ENCODE measurements at regions not wholly inside any gene's neighbourhood (a gene's known extent, or its start where the extent isn't known, plus 50 kb on each side); places are given as distances from the start of the nearest gene placed in this dataset.

DNA sequence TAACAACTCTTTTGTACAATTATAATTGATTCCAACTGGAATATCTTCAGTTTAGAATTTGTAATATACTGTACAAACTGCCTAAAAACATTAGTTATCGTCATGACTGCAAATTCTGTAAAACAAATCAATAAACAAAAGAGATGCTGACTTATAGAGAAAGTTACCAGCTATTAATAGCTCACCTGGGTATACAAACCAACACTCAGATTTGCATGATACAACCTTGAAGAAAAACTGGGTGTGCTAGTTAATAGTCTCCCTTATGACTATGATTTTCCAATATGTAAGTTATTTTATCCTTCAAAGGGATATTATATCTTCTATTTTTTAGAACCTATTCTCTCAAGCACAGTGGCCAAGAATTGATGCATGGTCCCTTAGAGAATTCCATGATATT lies 698.5 kb downstream of the FRK start:
- Histone ChIP-seq H3K9me3 (ENCODE audit: insufficient read depth, low read length) (no peaks in the 10 kb centered on the region), H3K36me3 (ENCODE audit: insufficient read depth, insufficient read length, low read length) (no peaks in the 10 kb centered on the region), H3K27me3 (ENCODE audit: insufficient read depth, insufficient read length) (no peaks in the 10 kb centered on the region), H3K9ac (ENCODE audit: insufficient read length, low read depth) (no peak overlapping the region), H3K4me3 (ENCODE audit: insufficient read length, low read depth) (no peak overlapping the region), H3K4me1 (ENCODE audit: insufficient read depth, insufficient read length) (peaks cover 2% of the 10 kb centered on the region)
- DNase-seq (ENCODE audit: low read depth, low spot score) = no peak
- no peak for TF ChIP-seq YY1 (IDR thresholded peaks at IDR 0.05; ENCODE audit: insufficient read depth, insufficient read length)
- no peak for TF ChIP-seq SUZ12 (IDR thresholded peaks at IDR 0.05; ENCODE audit: extremely low read depth, insufficient read depth, insufficient read length)
- TF ChIP-seq ZNF274 (IDR thresholded peaks at IDR 0.05; ENCODE audit: low read depth, low read length) = no peak

DNA sequence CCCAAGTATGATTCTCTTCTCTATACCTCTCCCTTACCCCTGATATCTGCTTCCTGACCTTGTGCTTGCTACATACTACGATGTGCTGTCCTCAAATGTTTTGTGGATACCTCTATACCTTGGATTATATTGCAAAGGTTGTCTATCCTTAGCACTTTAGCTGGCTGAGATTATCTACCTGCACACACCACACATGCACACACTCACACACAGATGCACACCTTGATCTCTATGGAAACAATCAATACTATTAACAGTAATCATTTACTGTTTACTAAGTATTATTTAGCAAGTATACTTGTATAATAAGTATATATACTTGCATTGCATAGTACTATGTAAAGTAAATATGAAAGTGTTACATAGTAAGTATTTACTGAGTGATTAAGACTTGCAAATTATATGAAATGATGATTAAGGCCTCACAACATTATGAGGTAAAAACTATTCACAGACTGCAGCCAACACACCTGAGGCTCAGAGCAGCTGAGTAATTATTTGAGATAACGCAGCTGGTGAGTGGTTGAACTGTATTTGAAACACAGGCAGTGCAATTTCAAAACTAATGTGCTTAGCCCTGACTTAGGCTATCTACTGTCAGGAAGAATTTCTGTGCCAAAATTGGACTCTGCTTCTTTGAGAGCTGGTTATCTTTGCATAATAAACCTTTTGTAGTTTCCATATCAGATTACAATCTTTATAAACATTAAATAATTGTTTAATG lies 699.9 kb downstream of the FRK start:
- Histone ChIP-seq H3K9me3 (ENCODE audit: insufficient read depth, low read length) (no peaks in the 10 kb centered on the region), H3K9ac (ENCODE audit: insufficient read length, low read depth) (no peak overlapping the region), H3K27me3 (ENCODE audit: insufficient read depth, insufficient read length) (no peaks in the 10 kb centered on the region), H3K36me3 (ENCODE audit: insufficient read depth, insufficient read length, low read length) (no peaks in the 10 kb centered on the region), H3K4me1 (ENCODE audit: insufficient read depth, insufficient read length) (no peaks in the 10 kb centered on the region), H3K4me3 (ENCODE audit: insufficient read length, low read depth) (no peak overlapping the region)
- TF ChIP-seq YY1 (IDR thresholded peaks at IDR 0.05; ENCODE audit: insufficient read depth, insufficient read length) (no peak), SUZ12 (IDR thresholded peaks at IDR 0.05; ENCODE audit: extremely low read depth, insufficient read depth, insufficient read length) (no peak), ZNF274 (IDR thresholded peaks at IDR 0.05; ENCODE audit: low read depth, low read length) (no peak)
- DNase-seq (ENCODE audit: low read depth, low spot score) = no peak

DNA sequence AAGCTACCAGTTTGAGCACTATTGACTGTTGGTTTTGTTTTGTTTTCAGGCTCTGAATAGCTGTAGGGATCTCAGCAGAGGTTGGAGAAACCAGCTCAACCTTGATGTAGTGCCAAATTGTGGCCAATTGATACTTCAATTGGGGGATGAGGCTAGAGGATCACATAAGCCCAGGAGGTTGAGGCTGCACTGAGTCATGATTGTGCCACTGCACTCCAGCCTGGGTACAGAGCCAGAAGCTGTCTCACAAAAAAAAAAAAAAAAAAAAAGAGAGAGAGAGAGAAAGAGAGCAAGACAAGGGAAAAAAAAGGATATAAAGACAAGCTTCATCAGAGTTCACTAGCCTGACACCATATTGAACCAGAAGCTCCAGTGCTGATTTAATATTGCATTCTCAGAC lies 702.1 kb downstream of the FRK start:
- no peak for TF ChIP-seq SUZ12 (IDR thresholded peaks at IDR 0.05; ENCODE audit: extremely low read depth, insufficient read depth, insufficient read length)
- TF ChIP-seq YY1 (IDR thresholded peaks at IDR 0.05; ENCODE audit: insufficient read depth, insufficient read length) = no peak
- no peak for TF ChIP-seq ZNF274 (IDR thresholded peaks at IDR 0.05; ENCODE audit: low read depth, low read length)
- Histone ChIP-seq H3K9ac (ENCODE audit: insufficient read length, low read depth) (no peak overlapping the region), H3K9me3 (ENCODE audit: insufficient read depth, low read length) (no peaks in the 10 kb centered on the region), H3K4me1 (ENCODE audit: insufficient read depth, insufficient read length) (no peaks in the 10 kb centered on the region), H3K4me3 (ENCODE audit: insufficient read length, low read depth) (no peak overlapping the region), H3K36me3 (ENCODE audit: insufficient read depth, insufficient read length, low read length) (no peaks in the 10 kb centered on the region), H3K27me3 (ENCODE audit: insufficient read depth, insufficient read length) (no peaks in the 10 kb centered on the region)
- no peak for DNase-seq (ENCODE audit: low read depth, low spot score)

DNA sequence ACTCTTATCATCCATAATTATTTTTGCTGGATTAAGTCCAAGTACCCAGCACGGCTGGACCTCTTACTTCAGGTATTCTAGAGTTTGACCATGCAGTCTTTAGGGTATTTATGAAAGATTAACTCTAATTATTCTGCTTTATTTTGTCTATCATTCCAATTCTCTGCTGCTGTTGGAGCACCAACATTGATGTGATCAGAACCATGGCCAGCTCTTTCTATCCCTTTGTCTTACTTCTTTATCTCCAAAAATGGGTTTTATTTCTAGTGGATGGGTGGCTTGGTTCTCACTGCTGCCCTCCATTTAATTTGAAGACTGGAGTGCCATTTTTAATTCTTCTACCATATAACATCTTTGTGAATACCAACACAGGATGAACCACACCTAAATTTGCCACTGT lies 704.3 kb downstream of the FRK start:
- Histone ChIP-seq H3K4me1 (ENCODE audit: insufficient read depth, insufficient read length) (no peaks in the 10 kb centered on the region), H3K9ac (ENCODE audit: insufficient read length, low read depth) (no peak overlapping the region)
- no peak for TF ChIP-seq YY1 (IDR thresholded peaks at IDR 0.05; ENCODE audit: insufficient read depth, insufficient read length)
- no peak for TF ChIP-seq ZNF274 (IDR thresholded peaks at IDR 0.05; ENCODE audit: low read depth, low read length)
- no peak for TF ChIP-seq SUZ12 (IDR thresholded peaks at IDR 0.05; ENCODE audit: extremely low read depth, insufficient read depth, insufficient read length)

DNA sequence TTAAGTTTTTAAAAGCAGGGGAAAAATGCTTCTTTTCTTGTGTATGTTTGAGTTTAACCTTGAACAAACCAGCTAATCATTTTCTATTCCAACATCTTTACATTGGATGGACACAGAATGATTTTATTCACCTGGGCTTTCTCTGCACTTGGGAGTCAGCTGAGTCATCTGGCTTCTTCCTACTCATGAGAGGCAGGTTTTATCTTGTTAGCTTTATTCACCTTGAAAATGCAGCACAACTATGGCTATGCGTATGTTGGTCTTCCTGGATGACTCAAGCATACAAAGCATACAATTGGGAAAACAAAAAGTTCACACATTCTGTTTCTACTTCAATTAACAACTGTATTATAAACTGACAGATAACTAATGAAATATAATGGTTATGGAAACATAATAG lies 737.7 kb downstream of the FRK start:
- DNase-seq (ENCODE audit: low read depth, low spot score) = no peak
- Histone ChIP-seq H3K27me3 (ENCODE audit: insufficient read depth, insufficient read length) (no peaks in the 10 kb centered on the region), H3K4me1 (ENCODE audit: insufficient read depth, insufficient read length) (no peaks in the 10 kb centered on the region), H3K9ac (ENCODE audit: insufficient read length, low read depth) (no peak overlapping the region), H3K9me3 (ENCODE audit: insufficient read depth, low read length) (no peaks in the 10 kb centered on the region), H3K4me3 (ENCODE audit: insufficient read length, low read depth) (no peak overlapping the region), H3K36me3 (ENCODE audit: insufficient read depth, insufficient read length, low read length) (no peaks in the 10 kb centered on the region)
- no peak for TF ChIP-seq SUZ12 (IDR thresholded peaks at IDR 0.05; ENCODE audit: extremely low read depth, insufficient read depth, insufficient read length)
- no peak for TF ChIP-seq ZNF274 (IDR thresholded peaks at IDR 0.05; ENCODE audit: low read depth, low read length)
- no peak for TF ChIP-seq YY1 (IDR thresholded peaks at IDR 0.05; ENCODE audit: insufficient read depth, insufficient read length)

More for the DNA sequence above, 704.3 kb downstream of the FRK start:
- DNase-seq (ENCODE audit: low read depth, low spot score) = no peak
- H3K9me3 ChIP-seq (ENCODE audit: insufficient read depth, low read length) = no peaks in the 10 kb centered on the region
- no peaks in the 10 kb centered on the region for H3K36me3 ChIP-seq (ENCODE audit: insufficient read depth, insufficient read length, low read length)
- no peak overlapping the region for H3K4me3 ChIP-seq (ENCODE audit: insufficient read length, low read depth)
- no peaks in the 10 kb centered on the region for H3K27me3 ChIP-seq (ENCODE audit: insufficient read depth, insufficient read length)

DNA sequence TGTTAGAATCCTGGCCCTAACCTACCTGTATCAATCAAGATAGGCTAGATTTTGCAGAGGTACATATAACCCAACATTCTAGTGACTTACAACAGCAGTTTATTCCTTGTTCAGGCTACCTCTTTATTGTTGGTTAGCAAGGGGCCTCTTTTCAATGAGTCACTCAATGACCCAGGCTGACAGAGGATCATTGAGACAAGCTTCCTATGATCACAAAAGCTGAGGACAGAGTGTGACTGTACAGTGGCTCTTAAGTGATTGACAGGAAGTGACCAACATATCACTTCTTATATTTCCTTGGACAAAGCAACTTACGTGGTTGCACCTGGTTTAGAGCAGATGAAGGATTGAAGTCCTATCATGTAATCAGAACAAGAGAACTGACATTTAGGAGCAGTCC lies 740.9 kb downstream of the FRK start:
- no peak for DNase-seq (ENCODE audit: low read depth, low spot score)
- Histone ChIP-seq H3K4me1 (ENCODE audit: insufficient read depth, insufficient read length) (no peaks in the 10 kb centered on the region), H3K9ac (ENCODE audit: insufficient read length, low read depth) (no peak overlapping the region), H3K36me3 (ENCODE audit: insufficient read depth, insufficient read length, low read length) (no peaks in the 10 kb centered on the region), H3K9me3 (ENCODE audit: insufficient read depth, low read length) (no peaks in the 10 kb centered on the region), H3K27me3 (ENCODE audit: insufficient read depth, insufficient read length) (no peaks in the 10 kb centered on the region), H3K4me3 (ENCODE audit: insufficient read length, low read depth) (no peak overlapping the region)
- no peak for TF ChIP-seq YY1 (IDR thresholded peaks at IDR 0.05; ENCODE audit: insufficient read depth, insufficient read length)

DNA sequence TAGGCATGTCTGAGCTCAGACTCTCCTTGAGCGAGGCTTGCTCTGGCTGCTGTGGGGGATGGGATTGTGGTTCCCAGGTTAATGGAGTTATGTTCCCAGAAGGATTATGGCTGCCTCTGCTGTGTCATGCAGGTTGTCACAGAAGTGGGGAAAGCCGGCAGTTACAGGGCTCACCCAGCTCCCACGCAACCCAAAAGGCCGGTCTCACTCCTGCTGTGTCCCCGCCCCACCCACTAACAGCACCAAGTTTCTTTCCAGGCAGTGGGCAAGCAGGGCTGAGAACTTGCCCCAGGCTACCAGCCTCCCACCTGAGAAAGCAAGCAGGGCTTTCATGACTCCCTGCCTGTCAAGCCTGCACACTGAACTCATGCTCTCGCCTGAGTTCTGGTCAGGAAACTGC lies 750.5 kb downstream of the FRK start:
- DNase-seq (ENCODE audit: low read depth, low spot score) = peak; percentile 2
- H3K9ac ChIP-seq (ENCODE audit: insufficient read length, low read depth) = no peak overlapping the region

More for the DNA sequence above, 750.5 kb downstream of the FRK start:
- H3K36me3 ChIP-seq (ENCODE audit: insufficient read depth, insufficient read length, low read length) = no peaks in the 10 kb centered on the region
- TF ChIP-seq ZNF274 (IDR thresholded peaks at IDR 0.05; ENCODE audit: low read depth, low read length) = no peak
- no peak for TF ChIP-seq SUZ12 (IDR thresholded peaks at IDR 0.05; ENCODE audit: extremely low read depth, insufficient read depth, insufficient read length)
- no peak for TF ChIP-seq YY1 (IDR thresholded peaks at IDR 0.05; ENCODE audit: insufficient read depth, insufficient read length)
- no peaks in the 10 kb centered on the region for H3K27me3 ChIP-seq (ENCODE audit: insufficient read depth, insufficient read length)
- H3K9me3 ChIP-seq (ENCODE audit: insufficient read depth, low read length) = no peaks in the 10 kb centered on the region; the same call in 1 of the 2 replicates
- H3K4me1 ChIP-seq (ENCODE audit: insufficient read depth, insufficient read length) = no peaks in the 10 kb centered on the region
- no peak overlapping the region for H3K4me3 ChIP-seq (ENCODE audit: insufficient read length, low read depth)
